ENCODE measurements at regions not wholly inside any gene's neighbourhood (a gene's known extent, or its start where the extent isn't known, plus 50 kb on each side); places are given as distances from the start of the nearest gene placed in this dataset.

DNA sequence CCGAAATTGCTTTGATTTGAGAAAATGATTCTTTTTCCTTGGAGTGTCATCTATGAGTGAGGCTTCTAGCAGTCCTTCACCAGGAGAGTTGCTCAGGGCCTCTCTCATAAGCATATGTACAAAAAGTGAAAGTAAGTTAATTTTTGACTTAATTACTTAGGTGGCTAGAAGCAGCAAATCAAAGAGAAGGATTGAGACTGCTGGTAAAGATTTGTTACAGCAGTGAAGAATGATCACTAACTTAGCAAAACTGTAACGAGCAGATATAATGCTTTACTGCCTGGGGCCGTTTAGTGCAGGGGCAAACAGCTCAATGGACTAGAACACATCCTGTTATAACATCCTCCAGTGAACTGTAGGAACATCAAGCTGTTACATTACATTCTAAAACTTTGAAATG, 167.8 kb upstream of the RIPOR2 start (continued):
- TF ChIP-seq, protein P1, sequence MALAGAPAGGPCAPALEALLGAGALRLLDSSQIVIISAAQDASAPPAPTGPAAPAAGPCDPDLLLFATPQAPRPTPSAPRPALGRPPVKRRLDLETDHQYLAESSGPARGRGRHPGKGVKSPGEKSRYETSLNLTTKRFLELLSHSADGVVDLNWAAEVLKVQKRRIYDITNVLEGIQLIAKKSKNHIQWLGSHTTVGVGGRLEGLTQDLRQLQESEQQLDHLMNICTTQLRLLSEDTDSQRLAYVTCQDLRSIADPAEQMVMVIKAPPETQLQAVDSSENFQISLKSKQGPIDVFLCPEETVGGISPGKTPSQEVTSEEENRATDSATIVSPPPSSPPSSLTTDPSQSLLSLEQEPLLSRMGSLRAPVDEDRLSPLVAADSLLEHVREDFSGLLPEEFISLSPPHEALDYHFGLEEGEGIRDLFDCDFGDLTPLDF (CRISPR knock-in tag; IDR thresholded peaks at IDR 0.05), result no peak
- TF ChIP-seq, protein P2, sequence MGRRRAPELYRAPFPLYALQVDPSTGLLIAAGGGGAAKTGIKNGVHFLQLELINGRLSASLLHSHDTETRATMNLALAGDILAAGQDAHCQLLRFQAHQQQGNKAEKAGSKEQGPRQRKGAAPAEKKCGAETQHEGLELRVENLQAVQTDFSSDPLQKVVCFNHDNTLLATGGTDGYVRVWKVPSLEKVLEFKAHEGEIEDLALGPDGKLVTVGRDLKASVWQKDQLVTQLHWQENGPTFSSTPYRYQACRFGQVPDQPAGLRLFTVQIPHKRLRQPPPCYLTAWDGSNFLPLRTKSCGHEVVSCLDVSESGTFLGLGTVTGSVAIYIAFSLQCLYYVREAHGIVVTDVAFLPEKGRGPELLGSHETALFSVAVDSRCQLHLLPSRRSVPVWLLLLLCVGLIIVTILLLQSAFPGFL (CRISPR knock-in tag; IDR thresholded peaks at IDR 0.05; ENCODE audit: borderline replicate concordance), result no peak
- TF ChIP-seq, protein P3, sequence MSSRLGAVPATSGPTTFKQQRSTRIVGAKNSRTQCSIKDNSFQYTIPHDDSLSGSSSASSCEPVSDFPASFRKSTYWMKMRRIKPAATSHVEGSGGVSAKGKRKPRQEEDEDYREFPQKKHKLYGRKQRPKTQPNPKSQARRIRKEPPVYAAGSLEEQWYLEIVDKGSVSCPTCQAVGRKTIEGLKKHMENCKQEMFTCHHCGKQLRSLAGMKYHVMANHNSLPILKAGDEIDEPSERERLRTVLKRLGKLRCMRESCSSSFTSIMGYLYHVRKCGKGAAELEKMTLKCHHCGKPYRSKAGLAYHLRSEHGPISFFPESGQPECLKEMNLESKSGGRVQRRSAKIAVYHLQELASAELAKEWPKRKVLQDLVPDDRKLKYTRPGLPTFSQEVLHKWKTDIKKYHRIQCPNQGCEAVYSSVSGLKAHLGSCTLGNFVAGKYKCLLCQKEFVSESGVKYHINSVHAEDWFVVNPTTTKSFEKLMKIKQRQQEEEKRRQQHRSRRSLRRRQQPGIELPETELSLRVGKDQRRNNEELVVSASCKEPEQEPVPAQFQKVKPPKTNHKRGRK (CRISPR knock-in tag; IDR thresholded peaks at IDR 0.05; ENCODE audit: borderline replicate concordance), result no peak

DNA sequence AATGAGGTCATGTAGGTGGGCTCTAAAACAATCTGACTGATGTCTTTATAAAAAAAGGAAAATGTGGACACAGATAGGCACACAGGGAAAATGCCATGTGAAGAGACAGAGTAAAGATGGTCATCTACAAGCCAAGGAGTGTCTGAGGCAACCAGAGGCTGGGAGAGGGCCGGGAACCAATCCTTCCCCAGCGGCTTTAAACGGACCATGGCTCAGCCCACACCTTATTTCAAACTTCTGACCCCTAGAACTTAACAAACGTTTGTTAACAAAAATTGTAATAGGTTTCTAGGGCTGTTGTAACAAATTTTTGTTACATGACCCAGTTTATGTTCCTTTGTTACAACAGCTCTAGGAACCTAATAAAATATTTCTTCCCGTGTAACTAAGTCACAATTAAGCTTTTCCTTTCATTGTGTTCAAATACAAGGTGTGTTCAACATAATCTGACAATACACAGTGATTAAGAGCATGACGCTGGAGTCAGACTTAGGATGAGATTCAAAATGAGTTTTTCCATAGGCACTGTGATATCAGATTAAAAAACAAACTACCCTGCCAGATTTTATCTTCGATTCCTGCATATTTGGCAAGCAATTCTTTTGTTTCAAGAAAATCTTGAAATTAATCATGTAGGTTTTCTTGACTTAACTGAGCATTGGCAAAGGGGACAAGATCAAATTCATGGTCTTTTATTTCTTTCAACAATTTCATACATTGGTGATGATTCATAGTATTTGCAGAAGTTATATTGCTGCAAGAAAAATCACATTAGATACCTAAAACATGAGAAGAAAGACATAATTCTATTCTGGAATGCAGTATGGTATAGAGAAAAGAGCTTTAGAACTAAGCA, 169.5 kb upstream of the RIPOR2 start:
- ATAC-seq, result no peak
- no peak overlapping the region for H3K27ac Mint-ChIP-seq

DNA sequence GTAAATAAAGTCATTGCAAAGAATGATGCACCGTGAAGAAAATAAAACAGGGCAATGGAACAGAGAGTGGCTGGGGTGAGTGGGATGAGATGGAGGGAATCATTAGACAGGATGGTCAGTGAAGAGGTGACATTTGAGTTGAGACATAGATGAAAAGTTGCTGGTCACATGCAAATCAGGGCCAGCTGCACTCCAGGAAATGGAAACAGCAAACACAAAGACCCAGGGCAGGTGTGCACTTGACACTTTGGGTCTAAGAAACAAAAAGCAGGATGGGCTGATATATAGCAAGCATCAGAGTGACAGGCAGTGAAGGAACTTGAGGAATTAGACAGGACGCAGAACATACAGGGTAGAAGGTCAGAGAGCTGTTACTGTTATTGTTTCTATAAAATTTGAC, 171.5 kb upstream of the RIPOR2 start:
- Mint-ChIP-seq H3K36me3 (no peaks in the 10 kb centered on the region), H3K27me3 (ENCODE audit: low read depth) (no peaks in the 10 kb centered on the region; the same call in 1 of the 2 replicates), H3K4me3 (no peak overlapping the region), H3K27ac (no peak overlapping the region), H3K4me1 (peaks cover 10% of the 10 kb centered on the region), H3K9me3 (no peaks in the 10 kb centered on the region)
- ChIA-PET POLR2A (no interaction called here), CTCF (no interaction called here)
- DNase-seq (ENCODE audit: low spot score) (no peak), ATAC-seq (no peak)
- no peak for TF ChIP-seq TP53 (CRISPR knock-in tag; IDR thresholded peaks at IDR 0.05)
- TF ChIP-seq, protein P4, sequence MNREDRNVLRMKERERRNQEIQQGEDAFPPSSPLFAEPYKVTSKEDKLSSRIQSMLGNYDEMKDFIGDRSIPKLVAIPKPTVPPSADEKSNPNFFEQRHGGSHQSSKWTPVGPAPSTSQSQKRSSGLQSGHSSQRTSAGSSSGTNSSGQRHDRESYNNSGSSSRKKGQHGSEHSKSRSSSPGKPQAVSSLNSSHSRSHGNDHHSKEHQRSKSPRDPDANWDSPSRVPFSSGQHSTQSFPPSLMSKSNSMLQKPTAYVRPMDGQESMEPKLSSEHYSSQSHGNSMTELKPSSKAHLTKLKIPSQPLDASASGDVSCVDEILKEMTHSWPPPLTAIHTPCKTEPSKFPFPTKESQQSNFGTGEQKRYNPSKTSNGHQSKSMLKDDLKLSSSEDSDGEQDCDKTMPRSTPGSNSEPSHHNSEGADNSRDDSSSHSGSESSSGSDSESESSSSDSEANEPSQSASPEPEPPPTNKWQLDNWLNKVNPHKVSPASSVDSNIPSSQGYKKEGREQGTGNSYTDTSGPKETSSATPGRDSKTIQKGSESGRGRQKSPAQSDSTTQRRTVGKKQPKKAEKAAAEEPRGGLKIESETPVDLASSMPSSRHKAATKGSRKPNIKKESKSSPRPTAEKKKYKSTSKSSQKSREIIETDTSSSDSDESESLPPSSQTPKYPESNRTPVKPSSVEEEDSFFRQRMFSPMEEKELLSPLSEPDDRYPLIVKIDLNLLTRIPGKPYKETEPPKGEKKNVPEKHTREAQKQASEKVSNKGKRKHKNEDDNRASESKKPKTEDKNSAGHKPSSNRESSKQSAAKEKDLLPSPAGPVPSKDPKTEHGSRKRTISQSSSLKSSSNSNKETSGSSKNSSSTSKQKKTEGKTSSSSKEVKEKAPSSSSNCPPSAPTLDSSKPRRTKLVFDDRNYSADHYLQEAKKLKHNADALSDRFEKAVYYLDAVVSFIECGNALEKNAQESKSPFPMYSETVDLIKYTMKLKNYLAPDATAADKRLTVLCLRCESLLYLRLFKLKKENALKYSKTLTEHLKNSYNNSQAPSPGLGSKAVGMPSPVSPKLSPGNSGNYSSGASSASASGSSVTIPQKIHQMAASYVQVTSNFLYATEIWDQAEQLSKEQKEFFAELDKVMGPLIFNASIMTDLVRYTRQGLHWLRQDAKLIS (CRISPR knock-in tag; IDR thresholded peaks at IDR 0.05; ENCODE audit: borderline replicate concordance), result no peak

More for the DNA sequence above, 169.5 kb upstream of the RIPOR2 start:
- ChIA-PET POLR2A (no interaction called here), CTCF (no interaction called here)
- Mint-ChIP-seq H3K4me3 (no peak overlapping the region), H3K9me3 (no peaks in the 10 kb centered on the region), H3K4me1 (peaks cover 10% of the 10 kb centered on the region), H3K27me3 (ENCODE audit: low read depth) (no peaks in the 10 kb centered on the region; the same call in 1 of the 2 replicates), H3K36me3 (no peaks in the 10 kb centered on the region)
- DNase-seq (ENCODE audit: low spot score), result no peak
- TF ChIP-seq, protein P5, sequence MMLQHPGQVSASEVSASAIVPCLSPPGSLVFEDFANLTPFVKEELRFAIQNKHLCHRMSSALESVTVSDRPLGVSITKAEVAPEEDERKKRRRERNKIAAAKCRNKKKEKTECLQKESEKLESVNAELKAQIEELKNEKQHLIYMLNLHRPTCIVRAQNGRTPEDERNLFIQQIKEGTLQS (CRISPR knock-in tag; conservative IDR thresholded peaks at IDR 0.05), result no peak
- no peak for TF ChIP-seq NR3C1 (CRISPR knock-in tag; conservative IDR thresholded peaks at IDR 0.05; ENCODE audit: low read depth)
- TF ChIP-seq, protein P6, sequence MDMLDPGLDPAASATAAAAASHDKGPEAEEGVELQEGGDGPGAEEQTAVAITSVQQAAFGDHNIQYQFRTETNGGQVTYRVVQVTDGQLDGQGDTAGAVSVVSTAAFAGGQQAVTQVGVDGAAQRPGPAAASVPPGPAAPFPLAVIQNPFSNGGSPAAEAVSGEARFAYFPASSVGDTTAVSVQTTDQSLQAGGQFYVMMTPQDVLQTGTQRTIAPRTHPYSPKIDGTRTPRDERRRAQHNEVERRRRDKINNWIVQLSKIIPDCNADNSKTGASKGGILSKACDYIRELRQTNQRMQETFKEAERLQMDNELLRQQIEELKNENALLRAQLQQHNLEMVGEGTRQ (CRISPR knock-in tag; IDR thresholded peaks at IDR 0.05), result no peak
- no peak for TF ChIP-seq SMAD3 (CRISPR knock-in tag; IDR thresholded peaks at IDR 0.05; ENCODE audit: borderline replicate concordance)
- no peak for TF ChIP-seq JUN (CRISPR knock-in tag; IDR thresholded peaks at IDR 0.05)

Measured in WTC11 (cell line).